ENCODE measurements at regions not wholly inside any gene's neighbourhood (a gene's known extent, or its start where the extent isn't known, plus 50 kb on each side); places are given as distances from the start of the nearest gene placed in this dataset.

- Histone ChIP-seq H3K36me3 (ENCODE audit: control insufficient read depth in 2 of 2, insufficient read depth in 2 of 2, low read length in 1 of 2) (no peaks in the 10 kb centered on the region), H3K27ac (ENCODE audit: low read depth in 1 of 2, low read length in 1 of 2) (no peak overlapping the region), H3K27me3 (ENCODE audit: control insufficient read depth in 2 of 2, insufficient read depth in 1 of 2, low read length in 1 of 2) (no peaks in the 10 kb centered on the region), H3K9me3 (ENCODE audit: control insufficient read depth in 2 of 2, insufficient read depth in 1 of 2, low read length in 1 of 2) (peaks cover 0 to 5% of the 10 kb centered on the region in 2 donors), H3K4me1 (ENCODE audit: control insufficient read depth in 2 of 2, insufficient read depth in 2 of 2, low read length in 2 of 2) (peaks cover 18 to 60% of the 10 kb centered on the region in 2 donors), H3K4me3 (ENCODE audit: low read length in 2 of 2) (no peak overlapping the region)
- WGBS, result 93% methylated on average over 13 of the region's 13 CpGs
- no peak for DNase-seq (ENCODE audit: low read depth in 6 of 9, low spot score in 9 of 9)
Observed at GRCh38 chr2:42954227-42954962, 162.0 kb upstream of the HAAO start.

GRCh38 chr2:42953216-42953615, 160.8 kb upstream of the HAAO start:
- H3K36me3 ChIP-seq (ENCODE audit: control insufficient read depth in 2 of 2, insufficient read depth in 2 of 2, low read length in 1 of 2), result no peaks in the 10 kb centered on the region
- H3K9me3 ChIP-seq (ENCODE audit: control insufficient read depth in 2 of 2, insufficient read depth in 1 of 2, low read length in 1 of 2), result peaks cover 0 to 5% of the 10 kb centered on the region in 2 donors
- H3K27ac ChIP-seq (ENCODE audit: low read depth in 1 of 2, low read length in 1 of 2), result no peak overlapping the region
- no peaks in the 10 kb centered on the region for H3K27me3 ChIP-seq (ENCODE audit: control insufficient read depth in 2 of 2, insufficient read depth in 1 of 2, low read length in 1 of 2)
- H3K4me1 ChIP-seq (ENCODE audit: control insufficient read depth in 2 of 2, insufficient read depth in 2 of 2, low read length in 2 of 2), result peaks cover 23 to 60% of the 10 kb centered on the region in 2 donors
- DNase-seq (ENCODE audit: low read depth in 6 of 9, low spot score in 9 of 9), result no peak
- H3K4me3 ChIP-seq (ENCODE audit: low read length in 2 of 2), result no peak overlapping the region
- WGBS, result 80% methylated on average over 7 of the region's 7 CpGs

GRCh38 chr2:42951263-42951938, 159.0 kb upstream of the HAAO start:
- no peak for DNase-seq (ENCODE audit: low read depth in 6 of 9, low spot score in 9 of 9)
- WGBS, result 75% methylated on average over 8 of the region's 8 CpGs

GRCh38 chr2:42949125-42949524, 156.7 kb upstream of the HAAO start:
- 13% methylated on average over 6 of the region's 6 CpGs for WGBS
- peaks cover 0 to 5% of the 10 kb centered on the region in 2 donors for H3K9me3 ChIP-seq (ENCODE audit: control insufficient read depth in 2 of 2, insufficient read depth in 1 of 2, low read length in 1 of 2)
- peaks cover 36 to 81% of the 10 kb centered on the region in 2 donors for H3K4me1 ChIP-seq (ENCODE audit: control insufficient read depth in 2 of 2, insufficient read depth in 2 of 2, low read length in 2 of 2)
- DNase-seq (ENCODE audit: low read depth in 6 of 9, low spot score in 9 of 9), result peak in 3 of 9 donors; percentile 55 to 79 (median 57)
- peak overlapping the region; percentile 68 to 70 for H3K27ac ChIP-seq (ENCODE audit: low read depth in 1 of 2, low read length in 1 of 2)
- no peak overlapping the region for H3K4me3 ChIP-seq (ENCODE audit: low read length in 2 of 2)
- no peaks in the 10 kb centered on the region for H3K27me3 ChIP-seq (ENCODE audit: control insufficient read depth in 2 of 2, insufficient read depth in 1 of 2, low read length in 1 of 2)
- no peaks in the 10 kb centered on the region for H3K36me3 ChIP-seq (ENCODE audit: control insufficient read depth in 2 of 2, insufficient read depth in 2 of 2, low read length in 1 of 2)

More at GRCh38 chr2:42951263-42951938, 159.0 kb upstream of the HAAO start:
- Histone ChIP-seq H3K9me3 (ENCODE audit: control insufficient read depth in 2 of 2, insufficient read depth in 1 of 2, low read length in 1 of 2) (peaks cover 0 to 5% of the 10 kb centered on the region in 2 donors), H3K36me3 (ENCODE audit: control insufficient read depth in 2 of 2, insufficient read depth in 2 of 2, low read length in 1 of 2) (no peaks in the 10 kb centered on the region), H3K4me3 (ENCODE audit: low read length in 2 of 2) (no peak overlapping the region), H3K27me3 (ENCODE audit: control insufficient read depth in 2 of 2, insufficient read depth in 1 of 2, low read length in 1 of 2) (no peaks in the 10 kb centered on the region), H3K27ac (ENCODE audit: low read depth in 1 of 2, low read length in 1 of 2) (peak overlapping the region in 1 of 2 donors; percentile 58), H3K4me1 (ENCODE audit: control insufficient read depth in 2 of 2, insufficient read depth in 2 of 2, low read length in 2 of 2) (peaks cover 36 to 67% of the 10 kb centered on the region in 2 donors)

- no peaks in the 10 kb centered on the region for H3K36me3 ChIP-seq (ENCODE audit: control insufficient read depth in 2 of 2, insufficient read depth in 2 of 2, low read length in 1 of 2)
- H3K9me3 ChIP-seq (ENCODE audit: control insufficient read depth in 2 of 2, insufficient read depth in 1 of 2, low read length in 1 of 2), result peaks cover 0 to 5% of the 10 kb centered on the region in 2 donors
- H3K27me3 ChIP-seq (ENCODE audit: control insufficient read depth in 2 of 2, insufficient read depth in 1 of 2, low read length in 1 of 2), result no peaks in the 10 kb centered on the region
- DNase-seq (ENCODE audit: low read depth in 6 of 9, low spot score in 9 of 9), result no peak
- H3K4me1 ChIP-seq (ENCODE audit: control insufficient read depth in 2 of 2, insufficient read depth in 2 of 2, low read length in 2 of 2), result peaks cover 36 to 74% of the 10 kb centered on the region in 2 donors
- H3K27ac ChIP-seq (ENCODE audit: low read depth in 1 of 2, low read length in 1 of 2), result peak overlapping the region in 1 of 2 donors; percentile 34
- no peak overlapping the region for H3K4me3 ChIP-seq (ENCODE audit: low read length in 2 of 2)
- over 99% methylated on average over 2 of the region's 2 CpGs for WGBS
Observed at GRCh38 chr2:42947809-42948600, 155.6 kb upstream of the HAAO start.

GRCh38 chr2:42944779-42945415, 152.5 kb upstream of the HAAO start:
- Histone ChIP-seq H3K9me3 (ENCODE audit: control insufficient read depth in 2 of 2, insufficient read depth in 1 of 2, low read length in 1 of 2) (no peaks in the 10 kb centered on the region), H3K4me1 (ENCODE audit: control insufficient read depth in 2 of 2, insufficient read depth in 2 of 2, low read length in 2 of 2) (peaks cover 26 to 47% of the 10 kb centered on the region in 2 donors), H3K27ac (ENCODE audit: low read depth in 1 of 2, low read length in 1 of 2) (no peak overlapping the region), H3K4me3 (ENCODE audit: low read length in 2 of 2) (no peak overlapping the region), H3K27me3 (ENCODE audit: control insufficient read depth in 2 of 2, insufficient read depth in 1 of 2, low read length in 1 of 2) (no peaks in the 10 kb centered on the region), H3K36me3 (ENCODE audit: control insufficient read depth in 2 of 2, insufficient read depth in 2 of 2, low read length in 1 of 2) (no peaks in the 10 kb centered on the region)
- no peak for DNase-seq (ENCODE audit: low read depth in 6 of 9, low spot score in 9 of 9)
- WGBS, result 99% methylated on average over 10 of the region's 10 CpGs

GRCh38 chr2:42942990-42943493, 150.7 kb upstream of the HAAO start:
- Histone ChIP-seq H3K27ac (ENCODE audit: low read depth in 1 of 2, low read length in 1 of 2) (no peak overlapping the region), H3K4me3 (ENCODE audit: low read length in 2 of 2) (no peak overlapping the region), H3K4me1 (ENCODE audit: control insufficient read depth in 2 of 2, insufficient read depth in 2 of 2, low read length in 2 of 2) (peaks cover 11 to 30% of the 10 kb centered on the region in 2 donors), H3K27me3 (ENCODE audit: control insufficient read depth in 2 of 2, insufficient read depth in 1 of 2, low read length in 1 of 2) (no peaks in the 10 kb centered on the region), H3K9me3 (ENCODE audit: control insufficient read depth in 2 of 2, insufficient read depth in 1 of 2, low read length in 1 of 2) (no peaks in the 10 kb centered on the region), H3K36me3 (ENCODE audit: control insufficient read depth in 2 of 2, insufficient read depth in 2 of 2, low read length in 1 of 2) (no peaks in the 10 kb centered on the region)
- WGBS, result 96% methylated on average over 13 of the region's 13 CpGs
- no peak for DNase-seq (ENCODE audit: low read depth in 6 of 9, low spot score in 9 of 9)

GRCh38 chr2:42942214-42942989, 150.0 kb upstream of the HAAO start:
- WGBS, result 95% methylated on average over 8 of the region's 8 CpGs
- H3K36me3 ChIP-seq (ENCODE audit: control insufficient read depth in 2 of 2, insufficient read depth in 2 of 2, low read length in 1 of 2), result no peaks in the 10 kb centered on the region

More at GRCh38 chr2:42942214-42942989, 150.0 kb upstream of the HAAO start:
- Histone ChIP-seq H3K4me3 (ENCODE audit: low read length in 2 of 2) (no peak overlapping the region), H3K27ac (ENCODE audit: low read depth in 1 of 2, low read length in 1 of 2) (no peak overlapping the region), H3K27me3 (ENCODE audit: control insufficient read depth in 2 of 2, insufficient read depth in 1 of 2, low read length in 1 of 2) (no peaks in the 10 kb centered on the region), H3K4me1 (ENCODE audit: control insufficient read depth in 2 of 2, insufficient read depth in 2 of 2, low read length in 2 of 2) (peaks cover 6 to 27% of the 10 kb centered on the region in 2 donors), H3K9me3 (ENCODE audit: control insufficient read depth in 2 of 2, insufficient read depth in 1 of 2, low read length in 1 of 2) (no peaks in the 10 kb centered on the region)
- no peak for DNase-seq (ENCODE audit: low read depth in 6 of 9, low spot score in 9 of 9)

Measured in thymus (tissue), 11 donors.